HCT116 (cell line): ENCODE measurements at regions not wholly inside any gene's neighbourhood (a gene's known extent, or its start where the extent isn't known, plus 50 kb on each side); places are given as distances from the start of the nearest gene placed in this dataset.

Experiments
- ATAC-seq: fragments of 200-7000 bp; cut with Tn5 transposase; 2 replicates; pipeline ENCODE4 v1.9.1; 2020; ENCODE audit warnings: mild to moderate bottlenecking, moderate library complexity
- BruUV-seq: library from RNA; stranded (reverse); fragments of 400-500 nt; replicated peaks from 2 replicates; lab custom pipeline; 2021; lab: Mats Ljungman, UMichigan
- CTCF ChIA-PET: fragments of 300-600 bp; sonication (Branson Sonifier 250); formaldehyde crosslinking; loops from one replicate; lab custom pipeline; 2021; ENCODE audit warnings: antibody characterized with exemption; lab: Charles Lee
- POLR2A ChIA-PET: fragments of 300-600, 350-600 bp; sonication (Branson Sonifier 250); formaldehyde crosslinking; loops from one replicate; lab custom pipeline; 2021; ENCODE audit warnings: antibody characterized with exemption; lab: Charles Lee
- RAD21 ChIA-PET, 2 experiments: fragments of 300-600 bp; sonication (Branson Sonifier 250); formaldehyde crosslinking; loops; one replicate each; lab custom pipeline; 2023; ENCODE audit warnings: low total read pairs in 2 of 2; ENCODE audit not compliant: uncharacterized antibody in 2 of 2, unreplicated experiment in 2 of 2, low non-redundant PET in 1 of 2; lab: Charles Lee
- DNase-seq: peaks from one replicate; pipeline ENCODE4 v3.0.0-alpha.2; 2010; ENCODE audit warnings: low read depth, low spot score
- H2AFZ ChIP-seq: fragments of 200-600 bp; shearing (Covaris generic), sonication (generic); 2 replicates; pipeline ENCODE4 v1.6.1; 2017; ENCODE audit warnings: low read depth, mixed run types, mixed read lengths, antibody characterized with exemption, low read length; ENCODE audit not compliant: poor library complexity, severe bottlenecking
- H3K27ac ChIP-seq: 2 replicates; pipeline ENCODE4 v1.5.1; 2012; ENCODE audit warnings: low read depth, low read length
- H3K27me3 ChIP-seq: fragments of 200-600 bp; sonication (generic); 2 replicates; pipeline ENCODE4 v1.6.1; 2016; ENCODE audit warnings: mixed run types, low read length, mixed read lengths; ENCODE audit not compliant: insufficient read depth
- H3K36me3 ChIP-seq, 2 experiments: fragments of 200-500 bp in 1 of 2; fragments of 200-600 bp in 1 of 2; sonication (Bioruptor generic) in 1 of 2; sonication (generic) in 1 of 2; 2 replicates each; pipeline versions ENCODE4 v1.5.1 to v1.6.1; 2014 to 2016; ENCODE audit warnings: low read length in 2 of 2, inconsistent platforms in 1 of 2, mixed read lengths in 1 of 2, mixed run types in 1 of 2; ENCODE audit not compliant: insufficient read depth in 2 of 2, control insufficient read depth in 1 of 2
- H3K4me1 ChIP-seq, 2 experiments: fragments of 200-600 bp in 1 of 2; sonication (generic) in 1 of 2; 2 replicates each; pipeline versions ENCODE4 v1.5.1 to v1.6.1; 2012 to 2017; ENCODE audit warnings: low read length in 2 of 2, inconsistent platforms in 1 of 2, mild to moderate bottlenecking in 1 of 2, mixed read lengths in 1 of 2, mixed run types in 1 of 2, moderate library complexity in 1 of 2; ENCODE audit not compliant: insufficient read depth in 2 of 2, control insufficient read depth in 1 of 2
- H3K4me2 ChIP-seq: fragments of 200-600 bp; sonication (generic); 2 replicates; pipeline ENCODE4 v1.6.1; 2017; ENCODE audit warnings: mixed run types, low read length, mixed read lengths
- H3K4me3 ChIP-seq, 2 experiments: fragments of 200-600 bp in 1 of 2; sonication (generic) in 1 of 2; replicated peaks in 1 of 2; 2 replicates each; pipeline ENCODE4 v1.5.1; 2011 to 2016; ENCODE audit warnings: low read length in 2 of 2, control low read depth in 1 of 2, low read depth in 1 of 2, mild to moderate bottlenecking in 1 of 2, mixed read lengths in 1 of 2, mixed run types in 1 of 2
- H3K79me2 ChIP-seq: fragments of 200-600 bp; sonication (generic); 2 replicates; pipeline ENCODE4 v1.6.1; 2017; ENCODE audit warnings: mild to moderate bottlenecking, mixed run types, low read length, moderate library complexity, mixed read lengths; ENCODE audit not compliant: insufficient read depth
- H3K9ac ChIP-seq: fragments of 200-600 bp; sonication (generic); 2 replicates; pipeline ENCODE4 v1.6.1; 2016; ENCODE audit warnings: low read length, mixed read lengths
- H3K9me2 ChIP-seq: fragments of 200-600 bp; sonication (generic), shearing (Covaris generic); 2 replicates; pipeline ENCODE4 v1.6.1; 2017; ENCODE audit warnings: mixed run types, mild to moderate bottlenecking, moderate library complexity; ENCODE audit not compliant: insufficient read depth
- H3K9me3 ChIP-seq, 2 experiments: fragments of 200-500 bp in 1 of 2; fragments of 200-600 bp in 1 of 2; sonication (Bioruptor generic) in 1 of 2; sonication (generic) in 1 of 2; 2 replicates each; pipeline ENCODE4 v1.6.1; 2014 to 2017; ENCODE audit warnings: low read length in 2 of 2, mixed read lengths in 2 of 2, inconsistent platforms in 1 of 2, low read depth in 1 of 2, mild to moderate bottlenecking in 1 of 2, mixed run types in 1 of 2, moderate library complexity in 1 of 2; ENCODE audit not compliant: control insufficient read depth in 1 of 2, insufficient read depth in 1 of 2
- H4K20me1 ChIP-seq: fragments of 200-600 bp; sonication (generic), shearing (Covaris generic); 2 replicates; pipeline ENCODE4 v1.6.1; 2017; ENCODE audit warnings: mixed run types, mild to moderate bottlenecking, moderate library complexity; ENCODE audit not compliant: insufficient read depth
- CEBPB ChIP-seq: IDR thresholded peaks from 2 replicates; pipeline ENCODE4 v1.6.1; 2012; ENCODE audit warnings: low read depth
- EGR1 ChIP-seq: IDR thresholded peaks from 2 replicates; pipeline ENCODE4 v1.6.1; 2012; ENCODE audit warnings: low read depth
- EZH2 ChIP-seq: fragments of 200-600 bp; sonication (generic); IDR thresholded peaks from 2 replicates; pipeline ENCODE4 v1.6.1; 2017; ENCODE audit warnings: antibody characterized with exemption, mixed run types
- EZH2phosphoT487 ChIP-seq: fragments of 200-600 bp; IDR thresholded peaks from 2 replicates; pipeline ENCODE4 v1.6.1; 2018; ENCODE audit warnings: antibody characterized with exemption, borderline replicate concordance
- FOSL1 ChIP-seq: IDR thresholded peaks from 2 replicates; pipeline ENCODE4 v1.6.1; 2012; ENCODE audit warnings: low read depth
- JUND ChIP-seq: IDR thresholded peaks from 2 replicates; pipeline ENCODE4 v1.6.1; 2012
- POLR2A ChIP-seq: IDR thresholded peaks from 2 replicates; pipeline ENCODE4 v1.7.0; 2011; ENCODE audit warnings: borderline replicate concordance; ENCODE audit not compliant: insufficient read depth, insufficient read length; ENCODE audit errors: extremely low read depth
- POLR2AphosphoS5 ChIP-seq: IDR thresholded peaks from 2 replicates; pipeline ENCODE4 v1.6.1; 2011; ENCODE audit warnings: mild to moderate bottlenecking, low read depth, low read length, moderate library complexity
- SIN3A ChIP-seq: IDR thresholded peaks from 2 replicates; pipeline ENCODE4 v1.6.1; 2012; ENCODE audit warnings: low read depth
- YY1 ChIP-seq: IDR thresholded peaks from 2 replicates; pipeline ENCODE4 v1.6.1; 2011; ENCODE audit warnings: low read length, low read depth, moderate library complexity, mild to moderate bottlenecking; ENCODE audit not compliant: insufficient replicate concordance; ENCODE audit errors: extremely low read depth
- ZNF274 ChIP-seq: fragments of 200-500 bp; sonication (Bioruptor generic); IDR thresholded peaks from 2 replicates; pipeline ENCODE4 v1.6.1; 2014; ENCODE audit warnings: mild to moderate bottlenecking, low read depth, low read length, inconsistent platforms
- intact Hi-C: fragments of 100-400 bp; cut with micrococcal nuclease; formaldehyde crosslinking; loops from 2 replicates; pipeline ENCODE4 v1.10.0; 2022
- TF ChIP-seq, protein P1 (sequence below): IDR thresholded peaks from 2 replicates; pipeline ENCODE4 v1.6.1; 2012
- TF ChIP-seq, protein P2 (sequence below): IDR thresholded peaks from 2 replicates; pipeline ENCODE4 v1.6.1; 2012

DNA sequence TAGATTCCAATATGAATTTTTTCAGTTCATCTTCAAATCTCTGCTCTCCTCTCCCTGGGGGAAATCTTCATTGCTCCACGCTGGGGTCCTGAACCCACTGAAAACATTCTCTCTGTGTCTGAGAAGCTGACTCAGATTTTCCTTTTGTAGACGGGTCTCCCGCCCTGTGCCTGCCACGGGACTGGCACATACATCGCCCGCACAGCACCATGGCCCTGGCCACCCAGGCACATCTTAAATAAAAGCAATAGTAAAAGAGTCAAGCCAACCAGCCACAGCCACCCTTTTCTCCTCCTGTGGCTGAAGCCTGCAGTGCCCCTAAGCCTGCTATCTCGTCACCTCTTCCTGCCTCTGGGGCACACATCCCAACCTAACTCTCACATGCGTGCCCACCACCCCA is 301.2 kb downstream of the ZNF536 start:
- Histone ChIP-seq H3K9me2 (no peaks in the 10 kb centered on the region), H4K20me1 (no peaks in the 10 kb centered on the region), H3K79me2 (no peaks in the 10 kb centered on the region), H3K36me3 (no peaks in the 10 kb centered on the region), H3K4me3 (no peak overlapping the region), H3K27ac (no peak overlapping the region), H3K9me3 (no peaks in the 10 kb centered on the region), H3K4me2 (no peak overlapping the region), H3K4me1 (no peaks in the 10 kb centered on the region), H3K9ac (no peak overlapping the region), H2AFZ (no peak overlapping the region), H3K27me3 (peaks cover 7% of the 10 kb centered on the region; the same call in 1 of the 2 replicates)
- ATAC-seq (no peak), DNase-seq (no peak)
- BruUV-seq = no TSS peak
- POLR2A ChIA-PET = no interaction called here
- CTCF ChIA-PET = no interaction called here
- TF ChIP-seq EGR1 (no peak), POLR2AphosphoS5 (no peak), EZH2 (no peak), CEBPB (no peak), YY1 (no peak), SIN3A (no peak), JUND (no peak), EZH2phosphoT487 (no peak), FOSL1 (no peak), POLR2A (no peak), ZNF274 (no peak)
- TF ChIP-seq, protein P1, sequence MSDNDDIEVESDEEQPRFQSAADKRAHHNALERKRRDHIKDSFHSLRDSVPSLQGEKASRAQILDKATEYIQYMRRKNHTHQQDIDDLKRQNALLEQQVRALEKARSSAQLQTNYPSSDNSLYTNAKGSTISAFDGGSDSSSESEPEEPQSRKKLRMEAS = no peak
- TF ChIP-seq, protein P2, sequence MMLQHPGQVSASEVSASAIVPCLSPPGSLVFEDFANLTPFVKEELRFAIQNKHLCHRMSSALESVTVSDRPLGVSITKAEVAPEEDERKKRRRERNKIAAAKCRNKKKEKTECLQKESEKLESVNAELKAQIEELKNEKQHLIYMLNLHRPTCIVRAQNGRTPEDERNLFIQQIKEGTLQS = no peak
- intact Hi-C loops = no loop called here
- RAD21 ChIA-PET = no interaction called here

DNA sequence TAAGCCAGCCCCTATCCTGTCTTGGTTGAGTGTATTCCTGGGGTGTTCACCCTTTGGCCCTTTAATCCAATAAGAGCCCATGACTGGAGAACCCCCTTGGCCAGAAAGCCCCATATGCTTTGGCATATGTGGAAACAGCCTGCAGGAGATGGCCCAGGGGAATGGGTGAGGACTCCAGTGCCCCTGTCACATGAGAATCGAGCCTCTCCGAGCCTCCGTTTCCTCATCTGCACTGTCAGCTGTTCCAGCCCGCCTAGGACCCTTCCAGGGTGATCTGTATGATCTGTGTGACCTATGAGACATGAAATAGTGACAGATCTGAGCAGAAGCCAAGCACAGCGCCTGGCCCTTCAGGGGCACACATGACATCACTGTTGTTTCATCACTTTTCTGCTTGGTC is 300.7 kb downstream of the ZNF536 start:
- no peak for TF ChIP-seq SIN3A
- no peak for TF ChIP-seq EGR1
- no peak for TF ChIP-seq EZH2
- ATAC-seq (no peak), DNase-seq (no peak)
- Histone ChIP-seq H3K4me2 (no peak overlapping the region), H3K9me2 (no peaks in the 10 kb centered on the region), H3K79me2 (no peaks in the 10 kb centered on the region), H2AFZ (no peak overlapping the region), H3K36me3 (no peaks in the 10 kb centered on the region), H3K9ac (no peak overlapping the region), H3K27ac (no peak overlapping the region), H3K27me3 (0 out of 2 replicates have a peak, but pooled peaks cover 7% of the 10 kb centered on the region), H4K20me1 (no peaks in the 10 kb centered on the region), H3K4me3 (no peak overlapping the region), H3K9me3 (no peaks in the 10 kb centered on the region), H3K4me1 (no peaks in the 10 kb centered on the region)
- POLR2A ChIA-PET = no interaction called here
- intact Hi-C loops = no loop called here
- CTCF ChIA-PET = no interaction called here
- RAD21 ChIA-PET = no interaction called here
- BruUV-seq = no TSS peak
